Activated CD4-positive, alpha-beta T cell treated with anti-CD3 and anti-CD28 coated beads, Interleukin-2, amount 10 ng/mL, durations not matched to agents 7 days and 5 days (primary cell): ENCODE measurements at regions not wholly inside any gene's neighbourhood (a gene's known extent, or its start where the extent isn't known, plus 50 kb on each side); places are given as distances from the start of the nearest gene placed in this dataset.

Experiments
- CTCF ChIA-PET: fragments of 350-600 bp; sonication (Branson Sonifier 250); formaldehyde crosslinking; loops from one replicate; lab custom pipeline; 2021; ENCODE audit warnings: antibody characterized with exemption; lab: Charles Lee
- POLR2A ChIA-PET: fragments of 350-600 bp; sonication (Branson Sonifier 250); formaldehyde crosslinking; loops from one replicate; lab custom pipeline; 2021; ENCODE audit warnings: antibody characterized with exemption; lab: Charles Lee
- DNase-seq: peaks from one replicate; pipeline ENCODE4 v3.0.0-alpha.2; 2020
- H3K27ac Mint-ChIP-seq: one replicate; pipeline ENCODE4 v1.8.0; 2021; ENCODE audit warnings: mild to moderate bottlenecking, moderate library complexity, mixed read lengths
- H3K27me3 Mint-ChIP-seq: one replicate; pipeline ENCODE4 v1.8.0; 2021; ENCODE audit warnings: mixed read lengths
- H3K36me3 Mint-ChIP-seq: one replicate; pipeline ENCODE4 v1.8.0; 2021; ENCODE audit warnings: low read depth, mixed read lengths
- H3K4me1 Mint-ChIP-seq: one replicate; pipeline ENCODE4 v1.8.0; 2021; ENCODE audit warnings: mixed read lengths
- H3K4me3 Mint-ChIP-seq: one replicate; pipeline ENCODE4 v1.8.0; 2021; ENCODE audit warnings: mild to moderate bottlenecking, moderate library complexity, mixed read lengths
- H3K9me3 Mint-ChIP-seq: one replicate; pipeline ENCODE4 v1.8.0; 2021; ENCODE audit warnings: mixed read lengths

DNA sequence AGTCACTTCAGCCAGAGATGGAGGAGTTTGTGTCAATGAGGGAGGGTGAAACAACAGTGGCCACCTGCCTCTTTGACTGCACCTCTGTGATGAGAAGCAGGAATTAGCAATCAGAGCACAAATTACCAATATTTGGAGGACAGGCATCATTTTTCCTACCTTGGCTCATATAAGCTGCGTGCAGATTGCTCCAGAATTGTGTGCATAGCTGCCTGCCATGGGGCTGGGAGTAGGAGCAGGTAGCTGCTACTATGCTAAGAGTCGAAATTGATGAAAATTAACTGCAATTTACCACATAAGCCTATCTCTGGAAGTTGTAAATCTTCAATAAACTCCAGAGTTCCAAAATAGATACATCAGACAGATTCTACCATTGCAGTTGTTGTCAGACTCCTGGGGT, 167.5 kb upstream of the HTR2A start:
- ChIA-PET POLR2A (no interaction called here), CTCF (no interaction called here)
- Mint-ChIP-seq H3K36me3 (no peaks in the 10 kb centered on the region), H3K4me1 (no peaks in the 10 kb centered on the region), H3K27me3 (no peaks in the 10 kb centered on the region), H3K9me3 (peaks cover 5% of the 10 kb centered on the region), H3K27ac (no peak overlapping the region), H3K4me3 (no peak overlapping the region)
- no peak for DNase-seq

DNA sequence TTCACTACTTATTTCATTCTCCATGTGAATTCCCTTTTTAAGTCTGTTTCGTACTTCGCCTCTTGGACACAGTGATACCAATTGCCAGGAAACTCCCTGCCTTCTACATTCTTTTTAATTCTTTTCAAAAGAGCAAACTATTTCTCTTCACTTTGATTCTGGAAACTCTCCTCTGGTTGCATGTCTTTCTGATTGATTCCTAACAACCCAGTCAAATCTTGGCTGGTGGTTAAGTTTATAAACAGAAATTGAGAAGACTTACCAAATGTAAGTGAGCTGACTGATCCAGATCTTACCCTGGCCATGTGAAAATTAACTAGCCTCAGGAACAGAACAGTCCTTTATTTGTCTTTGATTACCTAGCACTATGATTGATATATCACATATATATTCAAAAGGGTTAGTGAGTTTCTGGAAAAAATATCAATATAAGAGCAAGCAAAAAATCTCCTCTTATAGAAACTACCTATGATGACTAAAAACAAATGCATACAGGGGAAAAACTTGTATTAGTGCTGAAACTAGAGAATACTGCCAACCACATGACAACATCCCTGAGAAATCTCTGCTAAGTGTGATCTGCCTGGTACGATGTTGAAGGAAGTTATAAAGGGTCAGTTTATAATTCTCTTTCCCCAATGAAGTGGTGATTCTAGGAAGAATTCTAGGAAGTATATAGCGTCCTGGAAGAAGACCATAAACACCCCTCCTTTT, 152.6 kb upstream of the HTR2A start:
- ChIA-PET POLR2A (no interaction called here), CTCF (no interaction called here)
- DNase-seq: no peak
- Mint-ChIP-seq H3K4me1 (no peaks in the 10 kb centered on the region), H3K9me3 (no peaks in the 10 kb centered on the region), H3K4me3 (no peak overlapping the region), H3K27me3 (peaks cover 3% of the 10 kb centered on the region), H3K27ac (no peak overlapping the region), H3K36me3 (no peaks in the 10 kb centered on the region)

DNA sequence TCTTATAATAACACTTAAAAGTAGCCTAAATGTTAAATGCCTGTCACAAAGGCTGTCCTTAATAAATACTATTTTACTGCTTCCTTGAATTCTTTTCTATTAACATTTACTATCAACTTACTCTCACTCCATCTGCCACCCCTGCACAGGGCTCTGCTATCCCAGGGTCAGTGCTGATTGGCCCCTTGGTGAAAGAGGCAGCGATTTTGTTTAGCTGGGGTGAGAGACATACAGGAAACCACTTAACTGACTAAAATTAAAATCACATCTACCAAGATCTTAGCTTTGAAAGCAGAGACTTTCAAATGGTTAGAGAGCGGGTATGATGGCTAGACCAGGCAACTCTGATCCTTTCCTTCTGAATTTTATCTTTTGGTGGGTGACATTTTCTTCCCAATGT, 149.9 kb upstream of the HTR2A start:
- POLR2A ChIA-PET: no interaction called here
- Mint-ChIP-seq H3K9me3 (no peaks in the 10 kb centered on the region), H3K4me1 (no peaks in the 10 kb centered on the region), H3K27ac (no peak overlapping the region), H3K36me3 (no peaks in the 10 kb centered on the region), H3K4me3 (no peak overlapping the region), H3K27me3 (peaks cover 8% of the 10 kb centered on the region)
- DNase-seq: no peak
- CTCF ChIA-PET: no interaction called here

- Mint-ChIP-seq H3K4me3 (no peak overlapping the region), H3K27ac (no peak overlapping the region), H3K36me3 (no peaks in the 10 kb centered on the region), H3K9me3 (no peaks in the 10 kb centered on the region), H3K27me3 (peaks cover 15% of the 10 kb centered on the region), H3K4me1 (no peaks in the 10 kb centered on the region)
- POLR2A ChIA-PET: no interaction called here
- no peak for DNase-seq
- CTCF ChIA-PET: no interaction called here
Measured at GRCh38 chr13:47044842-47045241, 148.0 kb upstream of the HTR2A start.

DNA sequence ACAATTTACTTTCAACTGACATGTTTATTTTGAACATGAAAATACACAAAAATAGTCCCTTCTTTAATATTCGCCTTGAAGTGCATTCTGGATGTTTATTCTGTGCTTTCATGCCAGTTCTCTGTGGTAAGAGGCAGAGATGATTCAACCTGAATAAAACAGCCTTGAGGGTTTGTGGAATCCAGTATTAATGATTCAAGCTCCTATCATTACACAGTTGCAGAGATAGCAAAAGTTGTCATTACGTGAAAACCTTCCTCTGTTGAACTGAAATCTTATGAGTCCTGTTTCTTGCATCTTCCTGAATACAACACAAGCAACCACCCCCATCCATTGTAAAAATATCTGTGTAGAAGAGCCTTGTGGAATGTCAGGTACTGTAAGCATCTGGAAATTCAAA, 142.3 kb upstream of the HTR2A start:
- CTCF ChIA-PET: no interaction called here
- no peaks in the 10 kb centered on the region for H3K9me3 Mint-ChIP-seq
- H3K27ac Mint-ChIP-seq: no peak overlapping the region

GRCh38 chr13:47038188-47038587, 141.3 kb upstream of the HTR2A start:
- no peaks in the 10 kb centered on the region for H3K36me3 Mint-ChIP-seq
- H3K4me3 Mint-ChIP-seq: no peak overlapping the region
- no peak for DNase-seq
- no peaks in the 10 kb centered on the region for H3K4me1 Mint-ChIP-seq
- POLR2A ChIA-PET: no interaction called here
- no peaks in the 10 kb centered on the region for H3K9me3 Mint-ChIP-seq
- H3K27ac Mint-ChIP-seq: no peak overlapping the region
- CTCF ChIA-PET: no interaction called here
- H3K27me3 Mint-ChIP-seq: peaks cover 27% of the 10 kb centered on the region

More for the DNA sequence above, 142.3 kb upstream of the HTR2A start:
- Mint-ChIP-seq H3K4me1 (no peaks in the 10 kb centered on the region), H3K27me3 (peaks cover 25% of the 10 kb centered on the region), H3K4me3 (no peak overlapping the region), H3K36me3 (no peaks in the 10 kb centered on the region)
- POLR2A ChIA-PET: no interaction called here
- DNase-seq: no peak

DNA sequence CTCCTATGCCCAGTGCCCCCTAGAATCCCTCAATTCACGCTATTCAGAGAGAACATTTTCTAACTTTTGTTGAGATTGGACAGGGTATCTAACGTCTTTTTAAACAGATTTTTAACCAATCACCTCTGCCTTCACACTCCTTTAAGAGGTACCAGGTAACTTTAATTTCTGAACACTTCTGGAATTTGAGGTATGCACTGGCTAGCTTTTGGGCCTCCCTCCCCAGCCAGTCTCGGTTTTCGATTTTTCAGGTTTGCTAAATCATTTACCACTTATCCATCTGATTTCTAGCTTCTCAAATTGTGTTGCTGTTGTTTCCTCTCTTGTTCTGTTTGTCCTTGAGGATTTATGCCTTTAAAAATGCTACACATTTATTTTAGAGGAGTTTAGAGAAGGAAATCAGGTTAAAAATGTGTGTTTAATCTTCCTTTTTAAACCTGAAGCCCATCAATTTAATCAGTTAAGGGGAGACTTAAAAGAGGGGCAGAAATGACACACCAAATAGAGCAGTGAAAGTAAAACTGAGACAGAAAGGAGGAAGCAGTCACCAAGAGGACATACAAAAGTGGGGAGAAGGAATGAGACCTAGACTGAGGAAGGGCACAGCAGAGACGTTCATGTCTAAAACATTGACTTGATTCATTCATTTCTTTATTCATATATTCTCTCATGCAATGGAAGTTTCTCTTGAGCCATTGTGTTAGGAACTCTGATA, 139.6 kb upstream of the HTR2A start:
- Mint-ChIP-seq H3K4me3 (no peak overlapping the region), H3K36me3 (no peaks in the 10 kb centered on the region), H3K4me1 (no peaks in the 10 kb centered on the region), H3K9me3 (no peaks in the 10 kb centered on the region), H3K27me3 (peaks cover 31% of the 10 kb centered on the region), H3K27ac (no peak overlapping the region)
- no peak for DNase-seq
- POLR2A ChIA-PET: no interaction called here
- CTCF ChIA-PET: no interaction called here

GRCh38 chr13:47033216-47033615, 136.4 kb upstream of the HTR2A start:
- Mint-ChIP-seq H3K4me1 (no peaks in the 10 kb centered on the region), H3K9me3 (no peaks in the 10 kb centered on the region), H3K27ac (no peak overlapping the region), H3K4me3 (no peak overlapping the region), H3K36me3 (no peaks in the 10 kb centered on the region), H3K27me3 (peaks cover 24% of the 10 kb centered on the region)
- POLR2A ChIA-PET: no interaction called here
- CTCF ChIA-PET: no interaction called here
- no peak for DNase-seq

GRCh38 chr13:47027780-47028437, 131.1 kb upstream of the HTR2A start:
- no peak overlapping the region for H3K27ac Mint-ChIP-seq
- ChIA-PET CTCF (no interaction called here), POLR2A (no interaction called here)
- DNase-seq: no peak
- H3K4me1 Mint-ChIP-seq: no peaks in the 10 kb centered on the region
- H3K27me3 Mint-ChIP-seq: peaks cover 6% of the 10 kb centered on the region
- H3K4me3 Mint-ChIP-seq: no peak overlapping the region
- H3K9me3 Mint-ChIP-seq: no peaks in the 10 kb centered on the region
- H3K36me3 Mint-ChIP-seq: no peaks in the 10 kb centered on the region

DNA sequence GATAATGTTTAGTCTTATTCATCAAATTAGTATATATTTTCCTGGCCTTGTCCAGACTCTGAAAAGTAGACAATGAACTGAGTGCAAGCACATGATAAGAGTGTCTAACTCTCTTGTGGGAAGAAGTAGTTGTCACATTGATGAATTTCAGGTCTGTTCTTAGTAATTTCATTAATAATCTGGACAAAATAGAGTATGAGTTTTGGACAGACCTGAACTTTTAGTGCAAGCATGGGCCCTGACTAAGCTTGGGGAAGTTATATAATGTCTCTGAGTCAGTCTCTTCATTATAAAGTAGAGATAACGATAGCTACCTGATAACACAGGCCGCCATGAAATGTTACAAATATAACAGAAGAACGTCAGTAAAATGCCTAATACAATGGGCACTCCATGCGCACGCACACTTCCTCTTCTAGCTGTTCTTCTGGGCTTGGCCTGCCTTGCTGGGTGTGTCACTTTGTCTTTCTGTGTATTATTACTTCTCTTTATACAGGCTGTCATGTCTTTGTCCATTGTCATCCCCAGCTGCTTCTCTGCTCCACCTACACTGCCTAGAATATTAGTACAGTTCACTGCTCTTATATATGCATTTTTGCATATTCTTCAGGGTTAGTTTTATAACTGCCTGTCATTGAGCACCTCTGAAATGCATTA, 129.1 kb upstream of the HTR2A start:
- H3K9me3 Mint-ChIP-seq: no peaks in the 10 kb centered on the region
- DNase-seq: no peak
- ChIA-PET POLR2A (no interaction called here), CTCF (interaction anchor here (0.6 kb wide), 1 partner anchor 34 kb away, joined by 3 read pairs; no protein-coding TSS in a partner anchor)
- no peak overlapping the region for H3K27ac Mint-ChIP-seq
- peaks cover 4% of the 10 kb centered on the region for H3K27me3 Mint-ChIP-seq
- H3K4me3 Mint-ChIP-seq: no peak overlapping the region
- no peaks in the 10 kb centered on the region for H3K36me3 Mint-ChIP-seq
- H3K4me1 Mint-ChIP-seq: no peaks in the 10 kb centered on the region

GRCh38 chr13:47019977-47020376, 123.1 kb upstream of the HTR2A start:
- peaks cover 7% of the 10 kb centered on the region for H3K27me3 Mint-ChIP-seq
- no peak for DNase-seq
- no peak overlapping the region for H3K4me3 Mint-ChIP-seq
- POLR2A ChIA-PET: no interaction called here
- CTCF ChIA-PET: no interaction called here
- no peaks in the 10 kb centered on the region for H3K9me3 Mint-ChIP-seq
- H3K4me1 Mint-ChIP-seq: no peaks in the 10 kb centered on the region
- no peak overlapping the region for H3K27ac Mint-ChIP-seq
- no peaks in the 10 kb centered on the region for H3K36me3 Mint-ChIP-seq

- Mint-ChIP-seq H3K9me3 (no peaks in the 10 kb centered on the region), H3K4me1 (no peaks in the 10 kb centered on the region), H3K4me3 (no peak overlapping the region), H3K27ac (no peak overlapping the region), H3K36me3 (no peaks in the 10 kb centered on the region), H3K27me3 (peaks cover 9% of the 10 kb centered on the region)
- ChIA-PET POLR2A (no interaction called here), CTCF (no interaction called here)
- no peak for DNase-seq
Measured at GRCh38 chr13:47017476-47017875, 120.6 kb upstream of the HTR2A start.

GRCh38 chr13:47008318-47008717, 111.5 kb upstream of the HTR2A start:
- H3K4me3 Mint-ChIP-seq: no peak overlapping the region
- CTCF ChIA-PET: no interaction called here
- no peaks in the 10 kb centered on the region for H3K9me3 Mint-ChIP-seq
- POLR2A ChIA-PET: no interaction called here
- peaks cover 9% of the 10 kb centered on the region for H3K27me3 Mint-ChIP-seq
- no peaks in the 10 kb centered on the region for H3K36me3 Mint-ChIP-seq
- H3K4me1 Mint-ChIP-seq: no peaks in the 10 kb centered on the region
- H3K27ac Mint-ChIP-seq: no peak overlapping the region
- DNase-seq: no peak
